Superior temporal gyrus (tissue), 1 donor: ENCODE measurements at regions not wholly inside any gene's neighbourhood (a gene's known extent, or its start where the extent isn't known, plus 50 kb on each side); places are given as distances from the start of the nearest gene placed in this dataset.
A peak's percentile ranks its signal among the peaks of the same experiment; 100 is the strongest.

Experiments used
- DNase-seq: peaks from one replicate; pipeline ENCODE4 v3.0.0-alpha.2; 2016; ENCODE audit errors: extremely low spot score

GRCh38 chr4:175947117-175947722 is 118.4 kb upstream of the WDR17 start:
- DNase-seq = peak; percentile 83

- DNase-seq = no peak
Observed at GRCh38 chr4:175951794-175952193, 113.8 kb upstream of the WDR17 start.

- DNase-seq = no peak
Observed at GRCh38 chr4:175953116-175953515, 112.5 kb upstream of the WDR17 start.

- DNase-seq = no peak
Observed at GRCh38 chr4:175953960-175954521, 111.6 kb upstream of the WDR17 start.

- no peak for DNase-seq
Observed at GRCh38 chr4:175954685-175955084, 111.0 kb upstream of the WDR17 start.

GRCh38 chr4:175961604-175962003 is 104.0 kb upstream of the WDR17 start:
- no peak for DNase-seq

GRCh38 chr4:175970072-175970471 is 95.6 kb upstream of the WDR17 start:
- DNase-seq = no peak

- DNase-seq = no peak
Observed at GRCh38 chr4:175970724-175971123, 94.9 kb upstream of the WDR17 start.

GRCh38 chr4:175971388-175972179 is 94.1 kb upstream of the WDR17 start:
- DNase-seq = no peak

- no peak for DNase-seq
Observed at GRCh38 chr4:175973027-175973923, 92.4 kb upstream of the WDR17 start.

GRCh38 chr4:175983636-175984035 is 82.0 kb upstream of the WDR17 start:
- no peak for DNase-seq

- DNase-seq = no peak
Observed at GRCh38 chr4:175986668-175987067, 79.0 kb upstream of the WDR17 start.

- no peak for DNase-seq
Observed at GRCh38 chr4:175988511-175988910, 77.1 kb upstream of the WDR17 start.

GRCh38 chr4:175996206-175996605 is 69.4 kb upstream of the WDR17 start:
- DNase-seq = no peak

- no peak for DNase-seq
Observed at GRCh38 chr4:175997291-175997690, 68.3 kb upstream of the WDR17 start.

GRCh38 chr4:175998782-175999181 is 66.9 kb upstream of the WDR17 start:
- DNase-seq = no peak

- no peak for DNase-seq
Observed at GRCh38 chr4:175999944-176000343, 65.7 kb upstream of the WDR17 start.

GRCh38 chr4:176001151-176002006 is 64.3 kb upstream of the WDR17 start:
- no peak for DNase-seq

GRCh38 chr4:176002007-176002613 is 63.5 kb upstream of the WDR17 start:
- no peak for DNase-seq

GRCh38 chr4:176005766-176006165 is 59.9 kb upstream of the WDR17 start:
- DNase-seq = no peak

GRCh38 chr4:176009254-176009653 is 56.4 kb upstream of the WDR17 start:
- DNase-seq = no peak
